ENCODE measurements at regions not wholly inside any gene's neighbourhood (a gene's known extent, or its start where the extent isn't known, plus 50 kb on each side); places are given as distances from the start of the nearest gene placed in this dataset.

GRCh38 chr4:100056701-100057100 lies 106.6 kb upstream of the H2AZ1 start:
- H3K27me3 Mint-ChIP-seq (ENCODE audit: insufficient read depth), result peaks cover 9% of the 10 kb centered on the region

GRCh38 chr4:100054071-100054470 lies 104.0 kb upstream of the H2AZ1 start:
- no peak for DNase-seq (ENCODE audit: low spot score)
- Mint-ChIP-seq H3K27ac (no peak overlapping the region), H3K36me3 (ENCODE audit: low read depth) (no peaks in the 10 kb centered on the region), H3K9me3 (no peaks in the 10 kb centered on the region), H3K4me1 (ENCODE audit: low read depth) (no peaks in the 10 kb centered on the region), H3K27me3 (ENCODE audit: insufficient read depth) (peaks cover 12% of the 10 kb centered on the region), H3K4me3 (no peak overlapping the region)
- intact Hi-C loops (cut with micrococcal nuclease), result no loop called here

More at GRCh38 chr4:100056701-100057100, 106.6 kb upstream of the H2AZ1 start:
- no peaks in the 10 kb centered on the region for H3K4me1 Mint-ChIP-seq (ENCODE audit: low read depth)
- H3K27ac Mint-ChIP-seq, result no peak overlapping the region
- intact Hi-C loops (cut with micrococcal nuclease), result no loop called here
- no peak for DNase-seq (ENCODE audit: low spot score)
- no peaks in the 10 kb centered on the region for H3K9me3 Mint-ChIP-seq
- H3K36me3 Mint-ChIP-seq (ENCODE audit: low read depth), result no peaks in the 10 kb centered on the region
- H3K4me3 Mint-ChIP-seq, result no peak overlapping the region

- Mint-ChIP-seq H3K4me3 (no peak overlapping the region), H3K4me1 (ENCODE audit: low read depth) (no peaks in the 10 kb centered on the region), H3K9me3 (no peaks in the 10 kb centered on the region), H3K36me3 (ENCODE audit: low read depth) (no peaks in the 10 kb centered on the region), H3K27ac (no peak overlapping the region), H3K27me3 (ENCODE audit: insufficient read depth) (peaks cover 5% of the 10 kb centered on the region)
- no peak for DNase-seq (ENCODE audit: low spot score)
- intact Hi-C loops (cut with micrococcal nuclease), result no loop called here
Measured at GRCh38 chr4:100049872-100050271, 99.8 kb upstream of the H2AZ1 start.

- H3K27me3 Mint-ChIP-seq (ENCODE audit: insufficient read depth), result peaks cover 2% of the 10 kb centered on the region
- no peak overlapping the region for H3K4me3 Mint-ChIP-seq
- H3K9me3 Mint-ChIP-seq, result peaks cover under 1% of the 10 kb centered on the region
- no peaks in the 10 kb centered on the region for H3K36me3 Mint-ChIP-seq (ENCODE audit: low read depth)
- DNase-seq (ENCODE audit: low spot score), result no peak
- intact Hi-C loops (cut with micrococcal nuclease), result no loop called here
- no peak overlapping the region for H3K27ac Mint-ChIP-seq
- H3K4me1 Mint-ChIP-seq (ENCODE audit: low read depth), result no peaks in the 10 kb centered on the region
Measured at GRCh38 chr4:100042711-100043110, 92.6 kb upstream of the H2AZ1 start.

- intact Hi-C loops (cut with micrococcal nuclease), result no loop called here
- Mint-ChIP-seq H3K27me3 (ENCODE audit: insufficient read depth) (peaks cover 2% of the 10 kb centered on the region), H3K9me3 (peaks cover 3% of the 10 kb centered on the region), H3K36me3 (ENCODE audit: low read depth) (no peaks in the 10 kb centered on the region), H3K4me1 (ENCODE audit: low read depth) (no peaks in the 10 kb centered on the region), H3K27ac (no peak overlapping the region), H3K4me3 (no peak overlapping the region)
- DNase-seq (ENCODE audit: low spot score), result no peak
Measured at GRCh38 chr4:100042235-100042634, 92.2 kb upstream of the H2AZ1 start.

- Mint-ChIP-seq H3K4me1 (ENCODE audit: low read depth) (no peaks in the 10 kb centered on the region), H3K27me3 (ENCODE audit: insufficient read depth) (peaks cover 2% of the 10 kb centered on the region), H3K4me3 (no peak overlapping the region), H3K9me3 (peaks cover 6% of the 10 kb centered on the region), H3K27ac (no peak overlapping the region), H3K36me3 (ENCODE audit: low read depth) (no peaks in the 10 kb centered on the region)
- no peak for DNase-seq (ENCODE audit: low spot score)
- intact Hi-C loops (cut with micrococcal nuclease), result no loop called here
Measured at GRCh38 chr4:100041646-100042045, 91.6 kb upstream of the H2AZ1 start.

- no peak for DNase-seq (ENCODE audit: low spot score)
- no peaks in the 10 kb centered on the region for H3K4me1 Mint-ChIP-seq (ENCODE audit: low read depth)
- peaks cover 21% of the 10 kb centered on the region for H3K9me3 Mint-ChIP-seq
- intact Hi-C loops (cut with micrococcal nuclease), result no loop called here
- H3K4me3 Mint-ChIP-seq, result no peak overlapping the region
- H3K27ac Mint-ChIP-seq, result no peak overlapping the region
- no peaks in the 10 kb centered on the region for H3K27me3 Mint-ChIP-seq (ENCODE audit: insufficient read depth)
- H3K36me3 Mint-ChIP-seq (ENCODE audit: low read depth), result no peaks in the 10 kb centered on the region
Measured at GRCh38 chr4:100034023-100034664, 84.1 kb upstream of the H2AZ1 start.

GRCh38 chr4:100026066-100026465 lies 76.0 kb upstream of the H2AZ1 start:
- H3K9me3 Mint-ChIP-seq, result no peaks in the 10 kb centered on the region
- H3K4me1 Mint-ChIP-seq (ENCODE audit: low read depth), result no peaks in the 10 kb centered on the region
- H3K4me3 Mint-ChIP-seq, result no peak overlapping the region
- H3K27me3 Mint-ChIP-seq (ENCODE audit: insufficient read depth), result no peaks in the 10 kb centered on the region
- intact Hi-C loops (cut with micrococcal nuclease), result no loop called here
- no peaks in the 10 kb centered on the region for H3K36me3 Mint-ChIP-seq (ENCODE audit: low read depth)
- DNase-seq (ENCODE audit: low spot score), result no peak
- H3K27ac Mint-ChIP-seq, result no peak overlapping the region

GRCh38 chr4:100023800-100024199 lies 73.7 kb upstream of the H2AZ1 start:
- Mint-ChIP-seq H3K4me1 (ENCODE audit: low read depth) (no peaks in the 10 kb centered on the region), H3K27me3 (ENCODE audit: insufficient read depth) (no peaks in the 10 kb centered on the region), H3K27ac (no peak overlapping the region), H3K36me3 (ENCODE audit: low read depth) (no peaks in the 10 kb centered on the region), H3K9me3 (no peaks in the 10 kb centered on the region), H3K4me3 (no peak overlapping the region)
- intact Hi-C loops (cut with micrococcal nuclease), result no loop called here
- DNase-seq (ENCODE audit: low spot score), result no peak

GRCh38 chr4:100022792-100023222 lies 72.7 kb upstream of the H2AZ1 start:
- H3K36me3 Mint-ChIP-seq (ENCODE audit: low read depth), result no peaks in the 10 kb centered on the region
- H3K9me3 Mint-ChIP-seq, result no peaks in the 10 kb centered on the region
- no peaks in the 10 kb centered on the region for H3K27me3 Mint-ChIP-seq (ENCODE audit: insufficient read depth)
- H3K27ac Mint-ChIP-seq, result no peak overlapping the region
- no peak for DNase-seq (ENCODE audit: low spot score)
- no peak overlapping the region for H3K4me3 Mint-ChIP-seq
- peaks cover 4% of the 10 kb centered on the region for H3K4me1 Mint-ChIP-seq (ENCODE audit: low read depth)
- intact Hi-C loops (cut with micrococcal nuclease), result no loop called here

GRCh38 chr4:100019821-100020220 lies 69.7 kb upstream of the H2AZ1 start:
- no peak for DNase-seq (ENCODE audit: low spot score)
- Mint-ChIP-seq H3K36me3 (ENCODE audit: low read depth) (no peaks in the 10 kb centered on the region), H3K9me3 (no peaks in the 10 kb centered on the region), H3K4me1 (ENCODE audit: low read depth) (peaks cover 7% of the 10 kb centered on the region), H3K27ac (no peak overlapping the region), H3K27me3 (ENCODE audit: insufficient read depth) (no peaks in the 10 kb centered on the region), H3K4me3 (no peak overlapping the region)
- intact Hi-C loops (cut with micrococcal nuclease), result no loop called here

- no peak for DNase-seq (ENCODE audit: low spot score)
- Mint-ChIP-seq H3K36me3 (ENCODE audit: low read depth) (no peaks in the 10 kb centered on the region), H3K27ac (no peak overlapping the region), H3K4me3 (no peak overlapping the region), H3K27me3 (ENCODE audit: insufficient read depth) (no peaks in the 10 kb centered on the region), H3K9me3 (no peaks in the 10 kb centered on the region), H3K4me1 (ENCODE audit: low read depth) (peaks cover 7% of the 10 kb centered on the region)
- intact Hi-C loops (cut with micrococcal nuclease), result no loop called here
Measured at GRCh38 chr4:100017637-100018310, 67.7 kb upstream of the H2AZ1 start.

GRCh38 chr4:100016191-100016590 lies 66.1 kb upstream of the H2AZ1 start:
- Mint-ChIP-seq H3K9me3 (no peaks in the 10 kb centered on the region), H3K27ac (no peak overlapping the region), H3K4me3 (no peak overlapping the region), H3K27me3 (ENCODE audit: insufficient read depth) (no peaks in the 10 kb centered on the region), H3K36me3 (ENCODE audit: low read depth) (no peaks in the 10 kb centered on the region), H3K4me1 (ENCODE audit: low read depth) (peaks cover 7% of the 10 kb centered on the region)
- intact Hi-C loops (cut with micrococcal nuclease), result no loop called here
- DNase-seq (ENCODE audit: low spot score), result no peak

Measured in activated T-helper 1 cell treated with anti-CD3 and anti-CD28 coated beads, Interleukin-12 subunit alpha, Interleukin-12 subunit beta, Interleukin-2, Interleukin-4 antibody, amounts not matched to agents 30 ng/mL and 10 ng/mL and 1 ng/mL, durations not matched to agents 14 hours and 24 hours and 36 hours (primary cell).